HepG2 (cell line): ENCODE measurements at regions not wholly inside any gene's neighbourhood (a gene's known extent, or its start where the extent isn't known, plus 50 kb on each side); places are given as distances from the start of the nearest gene placed in this dataset.

Source experiments
- ATAC-seq: fragments of 200-7000 bp; cut with Tn5 transposase; 3 replicates; pipeline ENCODE4 v1.9.1; 2020; ENCODE audit warnings: mild to moderate bottlenecking, moderate library complexity
- BruUV-seq: library from RNA; stranded (reverse); fragments of 400-500 nt; replicated peaks from 2 replicates; lab custom pipeline; 2021; lab: Mats Ljungman, UMichigan
- CTCF ChIA-PET: fragments of 300-600 bp; formaldehyde crosslinking; extraction: SDS; loops from one replicate; lab custom pipeline; 2021; ENCODE audit warnings: low total read pairs, inconsistent platforms, low intra/inter-chr PET ratio; lab: Yijun Ruan, JAX
- POLR2A ChIA-PET: fragments of 350-600 bp; sonication (Branson Sonifier 250); formaldehyde crosslinking; loops from one replicate; lab custom pipeline; 2020; ENCODE audit warnings: antibody characterized with exemption, inconsistent platforms; lab: Yijun Ruan, JAX
- DNase-seq: peaks from one replicate; pipeline ENCODE4 v3.0.0-alpha.2; 2015; ENCODE audit warnings: low spot score
- FAIRE-seq: peaks from 3 replicates; lab custom pipeline; 2011; peaks lifted over from hg19 to GRCh38; lab: Jason Lieb, UNC
- H2AFZ ChIP-seq: one replicate; pipeline ENCODE4 v1.6.1; 2011; ENCODE audit warnings: low read length, inconsistent platforms
- H3K27ac ChIP-seq: fragments of 300-600 bp; 3 replicates; pipeline ENCODE4 v1.8.0; 2011; ENCODE audit warnings: mixed run types, mild to moderate bottlenecking, mixed read lengths, low read length, inconsistent platforms; ENCODE audit not compliant: insufficient read depth; ENCODE audit errors: extremely low read length
- H3K27me3 ChIP-seq, 2 experiments: fragments of 200-600 bp in 1 of 2; 2 replicates in 1 of 2; 3 replicates in 1 of 2; pipeline versions ENCODE4 v1.6.0 to v1.8.0; 2011; ENCODE audit warnings: low read length in 2 of 2, mild to moderate bottlenecking in 2 of 2, moderate library complexity in 2 of 2, inconsistent platforms in 1 of 2; ENCODE audit not compliant: insufficient read depth in 2 of 2, control insufficient read depth in 1 of 2
- H3K36me3 ChIP-seq, 2 experiments: fragments of 200-600 bp in 1 of 2; replicated peaks in 1 of 2; 2 replicates in 1 of 2; 3 replicates in 1 of 2; pipeline versions ENCODE4 v1.5.1 to v1.8.0; 2011; ENCODE audit warnings: low read length in 2 of 2, inconsistent platforms in 1 of 2; ENCODE audit not compliant: insufficient read depth in 2 of 2, control insufficient read depth in 1 of 2
- H3K4me1 ChIP-seq: 2 replicates; pipeline ENCODE4 v1.5.1; 2012; ENCODE audit warnings: low read length, inconsistent platforms; ENCODE audit not compliant: insufficient read depth
- H3K4me2 ChIP-seq: 2 replicates; pipeline ENCODE4 v1.6.0; 2011; ENCODE audit warnings: low read depth, low read length, inconsistent platforms
- H3K4me3 ChIP-seq, 3 experiments: fragments of 200-600 bp in 1 of 3; sonication (generic), shearing (Covaris generic) in 1 of 3; replicated peaks in 1 of 3; 2 replicates each; pipeline ENCODE4 v1.5.1; 2011 to 2016; ENCODE audit warnings: low read length in 3 of 3, inconsistent platforms in 2 of 3, low read depth in 2 of 3, mild to moderate bottlenecking in 2 of 3, control low read depth in 1 of 3, mixed read lengths in 1 of 3; ENCODE audit not compliant: insufficient read depth in 1 of 3
- H3K79me2 ChIP-seq: one replicate; pipeline ENCODE4 v1.6.1; 2011; ENCODE audit warnings: low read length, inconsistent platforms; ENCODE audit not compliant: insufficient read depth
- H3K9ac ChIP-seq: 2 replicates; pipeline ENCODE4 v1.6.0; 2011; ENCODE audit warnings: mild to moderate bottlenecking, low read depth, low read length, inconsistent platforms; ENCODE audit not compliant: insufficient read depth
- H3K9me3 ChIP-seq: 2 replicates; pipeline ENCODE4 v1.5.1; 2012; ENCODE audit warnings: mild to moderate bottlenecking, low read length
- H4K20me1 ChIP-seq: 2 replicates; pipeline ENCODE4 v1.6.0; 2011; ENCODE audit warnings: inconsistent platforms, mild to moderate bottlenecking, low read length, moderate library complexity; ENCODE audit not compliant: insufficient read depth
- CBX2 ChIP-seq, 2 experiments: fragments of 200-600 bp in 1 of 2; sonication (generic); formaldehyde crosslinking in 1 of 2; IDR thresholded peaks; 2 replicates each; pipeline versions ENCODE4 v1.7.0 to v1.8.1; 2018 to 2022; ENCODE audit warnings: low read depth in 2 of 2, low read length in 1 of 2, mild to moderate bottlenecking in 1 of 2, missing genetic modification reagents in 1 of 2
- ELF1 ChIP-seq: sonication (generic); formaldehyde crosslinking; IDR thresholded peaks from 2 replicates; pipeline ENCODE4 v1.4.0; 2020; ENCODE audit warnings: missing genetic modification reagents
- HNRNPLL ChIP-seq: fragments of 200-400 bp; formaldehyde crosslinking; IDR thresholded peaks from 2 replicates; pipeline ENCODE4 v1.6.1; 2017; ENCODE audit warnings: mild to moderate bottlenecking, low read depth, low read length; ENCODE audit not compliant: poor library complexity, severe bottlenecking
- IRF1 ChIP-seq: sonication (generic); formaldehyde crosslinking; IDR thresholded peaks from 2 replicates; pipeline ENCODE4 v1.4.0; 2020; ENCODE audit warnings: low read depth, mild to moderate bottlenecking, missing genetic modification reagents
- KLF16 ChIP-seq, 2 experiments: sonication (generic) in 1 of 2; formaldehyde crosslinking in 1 of 2; IDR thresholded peaks; 2 replicates each; pipeline versions ENCODE4 v1.6.1 to v1.8.0; 2016 to 2023; ENCODE audit warnings: missing genetic modification reagents in 2 of 2, missing compliant biosample characterization in 1 of 2
- MBNL3 ChIP-seq: fragments of 250-450 bp; sonication (Bioruptor Pico); conservative IDR thresholded peaks from 2 replicates; pipeline ENCODE4 v1.8.0; 2022; ENCODE audit warnings: mild to moderate bottlenecking, inconsistent platforms
- RXRB ChIP-seq: IDR thresholded peaks from 2 replicates; pipeline ENCODE4 v1.6.1; 2016; ENCODE audit warnings: borderline replicate concordance, missing genetic modification reagents, missing compliant biosample characterization
- SRSF1 ChIP-seq: fragments of 200-400 bp; formaldehyde crosslinking; optimal IDR thresholded peaks from 2 replicates; pipeline ENCODE3; 2017; ENCODE audit warnings: mild to moderate bottlenecking, low read depth, low read length, moderate library complexity
- TEAD3 ChIP-seq: optimal IDR thresholded peaks from 2 replicates; pipeline ENCODE3; 2016; ENCODE audit warnings: borderline replicate concordance
- ZBTB46 ChIP-seq: sonication (generic); formaldehyde crosslinking; IDR thresholded peaks from 2 replicates; pipeline ENCODE4 v1.4.0; 2020; ENCODE audit warnings: mild to moderate bottlenecking, missing genetic modification reagents, borderline replicate concordance
- ZMAT5 ChIP-seq: sonication (generic); formaldehyde crosslinking; IDR thresholded peaks from 2 replicates; pipeline ENCODE4 v1.5.0; 2020; ENCODE audit warnings: mild to moderate bottlenecking, low read depth, missing genetic modification reagents, borderline replicate concordance
- ZNF101 ChIP-seq: sonication (generic); formaldehyde crosslinking; IDR thresholded peaks from 2 replicates; pipeline ENCODE4 v1.4.0; 2020; ENCODE audit warnings: mild to moderate bottlenecking, low read depth, missing genetic modification reagents, borderline replicate concordance
- ZNF362 ChIP-seq: sonication (generic); formaldehyde crosslinking; IDR thresholded peaks from 2 replicates; pipeline ENCODE4 v1.4.0; 2020; ENCODE audit warnings: missing genetic modification reagents, mild to moderate bottlenecking, borderline replicate concordance
- WGBS: methylation state at CpG from one replicate; pipeline ENCODE4 v1.1.6; 2017; ENCODE audit warnings: low lambda C conversion rate; 5-methylcytosine and 5-hydroxymethylcytosine counted together
- in situ Hi-C: cut with HindIII; loops from 2 replicates; pipeline ENCODE4 v1.10.0; 2017; ENCODE audit warnings: low pct_unique_long_range_greater_than_20kb; ENCODE audit not compliant: extremely low pct_ligation_motif_present
- intact Hi-C: fragments of 100-400 bp; cut with micrococcal nuclease; formaldehyde crosslinking; loops from one replicate; pipeline ENCODE4 v1.10.0; 2022; ENCODE audit not compliant: unreplicated experiment

- no peak for FAIRE-seq
- H3K79me2 ChIP-seq, result no peaks in the 10 kb centered on the region
- no peak overlapping the region for H3K27ac ChIP-seq
- intact Hi-C loops, result no loop called here
- no peak for DNase-seq
- no peak overlapping the region for H3K9ac ChIP-seq
- no peaks in the 10 kb centered on the region for H4K20me1 ChIP-seq
- TF ChIP-seq MBNL3 (no peak), HNRNPLL (peak; percentile 21)
- POLR2A ChIA-PET, result no interaction called here
- ATAC-seq, result no peak
- H3K4me3 ChIP-seq, result no peak overlapping the region
- H3K4me2 ChIP-seq, result no peak overlapping the region
- BruUV-seq, result no TSS peak
- CTCF ChIA-PET, result no interaction called here
- in situ Hi-C loops, result no loop called here
- H3K36me3 ChIP-seq, result no peaks in the 10 kb centered on the region
- H2AFZ ChIP-seq, result no peak overlapping the region
- no peaks in the 10 kb centered on the region for H3K27me3 ChIP-seq
- H3K4me1 ChIP-seq, result no peaks in the 10 kb centered on the region
- 83% methylated on average over 13 of the region's 21 CpGs for WGBS
- no peaks in the 10 kb centered on the region for H3K9me3 ChIP-seq
Measured at GRCh38 chr3:191952609-191953008, 491.6 kb downstream of the PYDC2 start.

- DNase-seq (no peak), ATAC-seq (no peak), FAIRE-seq (no peak)
- no peaks in the 10 kb centered on the region for H4K20me1 ChIP-seq
- no peak overlapping the region for H3K4me3 ChIP-seq
- BruUV-seq, result no TSS peak
- in situ Hi-C loops (no loop called here), intact Hi-C loops (no loop called here)
- no peak overlapping the region for H3K9ac ChIP-seq
- 0% methylated on average over 3 of the region's 3 CpGs for WGBS
- no peaks in the 10 kb centered on the region for H3K36me3 ChIP-seq
- no peak overlapping the region for H2AFZ ChIP-seq
- no peak overlapping the region for H3K4me2 ChIP-seq
- no peaks in the 10 kb centered on the region; the same call in 1 of the 2 replicates for H3K9me3 ChIP-seq
- H3K4me1 ChIP-seq, result no peaks in the 10 kb centered on the region
- POLR2A ChIA-PET, result no interaction called here
- CTCF ChIA-PET, result no interaction called here
- H3K27ac ChIP-seq, result no peak overlapping the region
- H3K27me3 ChIP-seq, result no peaks in the 10 kb centered on the region
- H3K79me2 ChIP-seq, result no peaks in the 10 kb centered on the region
- TF ChIP-seq CBX2 (IDR thresholded peaks at IDR 0.05; ENCODE audit: low read depth, low read length) (no peak), CBX2 (CRISPR knock-in tag; IDR thresholded peaks at IDR 0.05; ENCODE audit: low read depth) (no peak), ZNF362 (CRISPR knock-in tag) (no peak), ZBTB46 (CRISPR knock-in tag) (no peak), ELF1 (CRISPR knock-in tag) (no peak), TEAD3 (CRISPR knock-in tag) (no peak), ZMAT5 (CRISPR knock-in tag) (no peak), IRF1 (CRISPR knock-in tag) (no peak), RXRB (CRISPR knock-in tag) (no peak), KLF16 (CRISPR knock-in tag; IDR thresholded peaks at IDR 0.05) (no peak), ZNF101 (CRISPR knock-in tag) (no peak), SRSF1 (no peak)
Measured at GRCh38 chr3:191958980-191959671, 498.2 kb downstream of the PYDC2 start.
